Activated CD4-positive, alpha-beta T cell treated with anti-CD3 and anti-CD28 coated beads, Interleukin-2, amount 10 ng/mL, durations not matched to agents 7 days and 5 days (primary cell): ENCODE measurements at regions not wholly inside any gene's neighbourhood (a gene's known extent, or its start where the extent isn't known, plus 50 kb on each side); places are given as distances from the start of the nearest gene placed in this dataset.

ENCODE experiments used
- CTCF ChIA-PET: fragments of 350-600 bp; sonication (Branson Sonifier 250); formaldehyde crosslinking; loops from one replicate; lab custom pipeline; 2021; ENCODE audit warnings: antibody characterized with exemption; lab: Charles Lee
- POLR2A ChIA-PET: fragments of 350-600 bp; sonication (Branson Sonifier 250); formaldehyde crosslinking; loops from one replicate; lab custom pipeline; 2021; ENCODE audit warnings: antibody characterized with exemption; lab: Charles Lee
- DNase-seq: peaks from one replicate; pipeline ENCODE4 v3.0.0-alpha.2; 2020
- H3K27ac Mint-ChIP-seq: one replicate; pipeline ENCODE4 v1.8.0; 2021; ENCODE audit warnings: mild to moderate bottlenecking, moderate library complexity, mixed read lengths
- H3K27me3 Mint-ChIP-seq: one replicate; pipeline ENCODE4 v1.8.0; 2021; ENCODE audit warnings: mixed read lengths
- H3K36me3 Mint-ChIP-seq: one replicate; pipeline ENCODE4 v1.8.0; 2021; ENCODE audit warnings: low read depth, mixed read lengths
- H3K4me1 Mint-ChIP-seq: one replicate; pipeline ENCODE4 v1.8.0; 2021; ENCODE audit warnings: mixed read lengths
- H3K4me3 Mint-ChIP-seq: one replicate; pipeline ENCODE4 v1.8.0; 2021; ENCODE audit warnings: mild to moderate bottlenecking, moderate library complexity, mixed read lengths
- H3K9me3 Mint-ChIP-seq: one replicate; pipeline ENCODE4 v1.8.0; 2021; ENCODE audit warnings: mixed read lengths

GRCh38 chr21:38915546-38915945 is 109.8 kb downstream of the ETS2 start:
- Mint-ChIP-seq H3K27me3 (peaks cover 5% of the 10 kb centered on the region), H3K36me3 (no peaks in the 10 kb centered on the region), H3K9me3 (no peaks in the 10 kb centered on the region), H3K4me3 (no peak overlapping the region), H3K27ac (no peak overlapping the region), H3K4me1 (peaks cover 2% of the 10 kb centered on the region)
- no peak for DNase-seq
- CTCF ChIA-PET: interaction anchor here (0.7 to 1.6 kb wide), 2 partner anchors 14 to 26 kb away, joined by 3 to 6 read pairs; no protein-coding TSS in a partner anchor
- POLR2A ChIA-PET: no interaction called here

DNA sequence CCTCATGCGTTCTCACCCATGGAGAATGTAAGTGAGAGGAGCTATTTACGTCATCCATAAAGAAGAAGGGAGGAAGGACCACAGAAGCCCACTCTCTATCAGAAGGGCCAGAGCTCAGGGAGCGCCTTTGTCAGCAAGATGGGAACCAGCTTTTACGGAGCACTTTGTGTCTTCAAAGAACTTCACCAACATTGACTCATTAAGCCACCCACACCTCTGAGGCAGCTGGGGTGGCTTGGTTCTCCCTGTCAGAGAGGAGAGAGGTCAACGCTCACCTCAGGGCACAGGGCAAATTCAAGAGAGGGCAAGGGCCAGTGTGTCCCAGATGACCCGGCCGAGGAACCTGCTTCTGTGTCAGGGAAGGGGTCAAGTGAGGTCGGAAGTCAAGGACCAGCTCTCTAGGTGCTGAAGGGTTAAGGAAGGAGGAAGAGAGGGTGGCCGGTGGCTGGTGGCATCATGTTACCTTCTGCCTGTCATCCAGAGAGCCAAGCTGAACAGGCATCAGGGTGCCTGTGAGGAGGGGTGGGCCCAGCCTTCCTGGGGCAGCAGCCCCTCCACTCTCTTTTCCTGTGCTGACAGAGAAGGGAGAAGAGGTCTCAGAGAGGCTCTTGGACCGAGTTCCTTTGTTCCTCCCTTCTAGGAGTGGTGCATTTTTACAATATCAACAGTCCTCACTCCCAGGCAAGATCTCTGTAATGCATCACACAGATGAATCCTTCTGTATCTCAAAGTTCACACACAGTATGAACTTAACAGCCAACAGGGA is 109.0 kb downstream of the ETS2 start:
- POLR2A ChIA-PET: interaction anchor here (0.5 kb wide), 1 partner anchor 97 kb away, joined by 4 read pairs; no protein-coding TSS in a partner anchor
- no peaks in the 10 kb centered on the region for H3K36me3 Mint-ChIP-seq
- peaks cover 2% of the 10 kb centered on the region for H3K4me1 Mint-ChIP-seq
- H3K27me3 Mint-ChIP-seq: peaks cover 3% of the 10 kb centered on the region
- no peak for DNase-seq
- CTCF ChIA-PET: interaction anchor here (0.7 to 1.6 kb wide), 4 partner anchors 10 to 44 kb away, joined by 3 to 6 read pairs (median 4); no protein-coding TSS in a partner anchor
- H3K4me3 Mint-ChIP-seq: no peak overlapping the region
- H3K27ac Mint-ChIP-seq: no peak overlapping the region
- no peaks in the 10 kb centered on the region for H3K9me3 Mint-ChIP-seq

- ChIA-PET CTCF (interaction anchor here (0.7 to 1.6 kb wide), 4 partner anchors 11 to 45 kb away, joined by 3 to 6 read pairs (median 4); no protein-coding TSS in a partner anchor), POLR2A (no interaction called here)
- Mint-ChIP-seq H3K27me3 (peaks cover 2% of the 10 kb centered on the region), H3K4me3 (no peak overlapping the region), H3K4me1 (peaks cover 2% of the 10 kb centered on the region), H3K9me3 (no peaks in the 10 kb centered on the region), H3K36me3 (no peaks in the 10 kb centered on the region), H3K27ac (no peak overlapping the region)
- DNase-seq: no peak
Measured at GRCh38 chr21:38913893-38914527, 108.3 kb downstream of the ETS2 start.

- Mint-ChIP-seq H3K4me1 (peaks cover 2% of the 10 kb centered on the region), H3K27me3 (peaks cover 2% of the 10 kb centered on the region), H3K36me3 (no peaks in the 10 kb centered on the region), H3K9me3 (no peaks in the 10 kb centered on the region), H3K4me3 (no peak overlapping the region), H3K27ac (no peak overlapping the region)
- POLR2A ChIA-PET: no interaction called here
- no peak for DNase-seq
- CTCF ChIA-PET: no interaction called here
Measured at GRCh38 chr21:38913120-38913892, 107.6 kb downstream of the ETS2 start.

GRCh38 chr21:38912789-38913119 is 107.0 kb downstream of the ETS2 start:
- ChIA-PET POLR2A (no interaction called here), CTCF (interaction anchor here (1.0 kb wide), 1 partner anchor 22 kb away, joined by 3 read pairs; no protein-coding TSS in a partner anchor)
- Mint-ChIP-seq H3K4me3 (no peak overlapping the region), H3K27ac (no peak overlapping the region), H3K27me3 (peaks cover 2% of the 10 kb centered on the region), H3K4me1 (peaks cover 2% of the 10 kb centered on the region), H3K9me3 (no peaks in the 10 kb centered on the region), H3K36me3 (no peaks in the 10 kb centered on the region)
- DNase-seq: no peak

GRCh38 chr21:38912102-38912629 is 106.4 kb downstream of the ETS2 start:
- H3K27ac Mint-ChIP-seq: no peak overlapping the region
- H3K9me3 Mint-ChIP-seq: no peaks in the 10 kb centered on the region
- CTCF ChIA-PET: interaction anchor here (1.0 kb wide), 1 partner anchor 23 kb away, joined by 3 read pairs; no protein-coding TSS in a partner anchor
- H3K4me3 Mint-ChIP-seq: no peak overlapping the region
- H3K36me3 Mint-ChIP-seq: no peaks in the 10 kb centered on the region
- H3K4me1 Mint-ChIP-seq: peaks cover 2% of the 10 kb centered on the region
- H3K27me3 Mint-ChIP-seq: peaks cover under 1% of the 10 kb centered on the region
- POLR2A ChIA-PET: no interaction called here
- no peak for DNase-seq

DNA sequence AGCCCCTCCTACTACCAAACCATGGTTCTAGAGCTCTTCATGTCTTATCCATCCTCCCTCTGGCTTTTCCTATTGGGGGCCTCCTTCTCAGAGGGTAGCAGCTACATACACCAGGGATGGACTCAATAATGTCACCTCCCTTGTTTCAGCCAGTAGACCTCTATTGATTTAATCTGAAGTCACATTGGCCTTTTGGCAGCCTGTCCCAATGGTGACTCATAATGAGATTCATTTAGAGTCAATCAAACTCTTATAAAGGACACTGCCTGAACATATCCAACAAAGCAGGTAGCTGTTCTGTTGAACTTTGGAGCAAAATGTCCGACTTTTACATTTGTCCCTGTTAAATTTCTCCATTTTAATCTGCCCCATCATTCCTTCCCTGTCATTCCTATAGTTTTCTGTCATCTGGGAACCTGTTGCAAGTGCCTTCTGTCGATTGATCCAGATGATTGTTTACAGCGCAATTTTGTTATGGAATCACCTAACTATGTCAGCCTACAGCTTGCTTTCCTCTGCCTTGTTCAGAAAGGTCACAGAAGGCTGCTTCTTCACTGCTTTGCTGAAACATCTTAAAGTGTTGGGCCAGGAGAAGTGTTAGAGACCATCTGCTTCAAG is 105.9 kb downstream of the ETS2 start:
- POLR2A ChIA-PET: no interaction called here
- no peaks in the 10 kb centered on the region for H3K27me3 Mint-ChIP-seq
- H3K9me3 Mint-ChIP-seq: no peaks in the 10 kb centered on the region
- H3K27ac Mint-ChIP-seq: no peak overlapping the region
- no peaks in the 10 kb centered on the region for H3K36me3 Mint-ChIP-seq
- peaks cover 2% of the 10 kb centered on the region for H3K4me1 Mint-ChIP-seq
- H3K4me3 Mint-ChIP-seq: no peak overlapping the region
- DNase-seq: no peak
- CTCF ChIA-PET: interaction anchor here (1.0 kb wide), 1 partner anchor 23 kb away, joined by 3 read pairs; no protein-coding TSS in a partner anchor

DNA sequence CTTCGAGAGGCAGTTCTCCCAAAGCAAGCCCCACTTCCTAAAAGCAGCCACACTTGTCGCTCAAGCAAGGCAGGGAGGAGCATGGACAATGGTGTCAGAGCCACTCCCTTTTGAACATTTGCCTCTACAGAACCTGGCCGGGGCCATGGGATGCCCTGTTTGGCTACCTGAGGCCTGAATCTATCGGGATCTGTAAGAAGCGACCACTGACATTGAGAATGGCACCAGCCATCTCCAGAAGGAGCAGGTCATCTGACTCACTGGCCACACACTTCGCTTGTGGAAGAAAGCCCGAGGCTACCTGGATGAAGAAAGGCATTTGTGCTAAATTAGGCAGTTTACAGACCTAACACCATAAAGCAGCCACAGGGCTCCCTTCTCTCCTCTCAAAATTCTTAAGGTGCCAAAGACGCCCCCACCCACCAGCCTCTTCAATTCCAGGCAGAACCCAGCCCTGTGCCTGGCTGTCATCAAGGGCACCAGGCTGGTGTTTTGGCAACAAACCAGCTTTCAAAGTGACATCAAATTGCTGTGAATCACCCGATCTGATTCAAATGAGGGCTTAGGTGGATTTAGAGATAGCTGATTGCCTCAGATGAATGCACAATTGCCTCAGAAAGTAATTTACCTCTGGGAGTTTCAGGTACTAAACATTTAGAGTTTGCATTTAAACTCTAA is 104.8 kb downstream of the ETS2 start:
- no peaks in the 10 kb centered on the region for H3K9me3 Mint-ChIP-seq
- POLR2A ChIA-PET: no interaction called here
- DNase-seq: no peak

GRCh38 chr21:38909929-38910328 is 104.2 kb downstream of the ETS2 start:
- ChIA-PET CTCF (no interaction called here), POLR2A (no interaction called here)

More for the DNA sequence above, 104.8 kb downstream of the ETS2 start:
- Mint-ChIP-seq H3K4me1 (peaks cover 2% of the 10 kb centered on the region), H3K36me3 (no peaks in the 10 kb centered on the region), H3K4me3 (no peak overlapping the region), H3K27me3 (no peaks in the 10 kb centered on the region), H3K27ac (no peak overlapping the region)
- CTCF ChIA-PET: no interaction called here

GRCh38 chr21:38909109-38909508 is 103.4 kb downstream of the ETS2 start:
- ChIA-PET POLR2A (no interaction called here), CTCF (no interaction called here)
- Mint-ChIP-seq H3K36me3 (no peaks in the 10 kb centered on the region), H3K4me3 (no peak overlapping the region), H3K9me3 (no peaks in the 10 kb centered on the region), H3K27ac (no peak overlapping the region), H3K27me3 (no peaks in the 10 kb centered on the region), H3K4me1 (peaks cover 2% of the 10 kb centered on the region)
- DNase-seq: no peak

More at GRCh38 chr21:38909929-38910328, 104.2 kb downstream of the ETS2 start:
- H3K27ac Mint-ChIP-seq: no peak overlapping the region
- no peaks in the 10 kb centered on the region for H3K27me3 Mint-ChIP-seq
- no peaks in the 10 kb centered on the region for H3K36me3 Mint-ChIP-seq
- no peak overlapping the region for H3K4me3 Mint-ChIP-seq
- DNase-seq: no peak
- H3K4me1 Mint-ChIP-seq: peaks cover 2% of the 10 kb centered on the region
- no peaks in the 10 kb centered on the region for H3K9me3 Mint-ChIP-seq

- no peak for DNase-seq
- peaks cover 2% of the 10 kb centered on the region for H3K4me1 Mint-ChIP-seq
- H3K36me3 Mint-ChIP-seq: no peaks in the 10 kb centered on the region
- POLR2A ChIA-PET: no interaction called here
- CTCF ChIA-PET: no interaction called here
- no peak overlapping the region for H3K4me3 Mint-ChIP-seq
- H3K27ac Mint-ChIP-seq: no peak overlapping the region
- H3K9me3 Mint-ChIP-seq: no peaks in the 10 kb centered on the region
- no peaks in the 10 kb centered on the region for H3K27me3 Mint-ChIP-seq
Measured at GRCh38 chr21:38908537-38908936, 102.8 kb downstream of the ETS2 start.

DNA sequence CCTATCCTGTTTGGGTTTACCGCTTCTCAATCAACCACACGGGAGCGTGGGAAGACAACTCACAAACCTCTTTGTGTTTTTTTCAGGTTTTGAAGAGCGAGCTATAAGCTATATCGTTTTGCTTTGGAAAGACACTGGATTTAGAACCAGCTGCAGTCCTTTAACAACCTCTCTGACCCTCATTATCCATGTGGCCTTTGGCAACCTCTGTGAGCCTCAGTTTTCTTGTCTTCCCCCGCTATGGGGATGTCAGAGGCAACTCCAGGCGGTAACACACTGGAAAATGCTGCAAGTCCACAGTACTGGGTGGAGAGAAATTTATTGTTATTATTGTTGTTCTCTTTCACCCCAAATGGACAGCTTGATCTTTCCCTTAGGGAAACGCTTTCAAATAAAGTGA is 100.0 kb downstream of the ETS2 start:
- H3K4me3 Mint-ChIP-seq: no peak overlapping the region
- H3K27ac Mint-ChIP-seq: no peak overlapping the region
- no peak for DNase-seq
- H3K36me3 Mint-ChIP-seq: no peaks in the 10 kb centered on the region
- no peaks in the 10 kb centered on the region for H3K4me1 Mint-ChIP-seq
- ChIA-PET CTCF (no interaction called here), POLR2A (no interaction called here)
- no peaks in the 10 kb centered on the region for H3K27me3 Mint-ChIP-seq
- peaks cover 5% of the 10 kb centered on the region for H3K9me3 Mint-ChIP-seq
